ENCODE measurements at regions not wholly inside any gene's neighbourhood (a gene's known extent, or its start where the extent isn't known, plus 50 kb on each side); places are given as distances from the start of the nearest gene placed in this dataset.

DNA sequence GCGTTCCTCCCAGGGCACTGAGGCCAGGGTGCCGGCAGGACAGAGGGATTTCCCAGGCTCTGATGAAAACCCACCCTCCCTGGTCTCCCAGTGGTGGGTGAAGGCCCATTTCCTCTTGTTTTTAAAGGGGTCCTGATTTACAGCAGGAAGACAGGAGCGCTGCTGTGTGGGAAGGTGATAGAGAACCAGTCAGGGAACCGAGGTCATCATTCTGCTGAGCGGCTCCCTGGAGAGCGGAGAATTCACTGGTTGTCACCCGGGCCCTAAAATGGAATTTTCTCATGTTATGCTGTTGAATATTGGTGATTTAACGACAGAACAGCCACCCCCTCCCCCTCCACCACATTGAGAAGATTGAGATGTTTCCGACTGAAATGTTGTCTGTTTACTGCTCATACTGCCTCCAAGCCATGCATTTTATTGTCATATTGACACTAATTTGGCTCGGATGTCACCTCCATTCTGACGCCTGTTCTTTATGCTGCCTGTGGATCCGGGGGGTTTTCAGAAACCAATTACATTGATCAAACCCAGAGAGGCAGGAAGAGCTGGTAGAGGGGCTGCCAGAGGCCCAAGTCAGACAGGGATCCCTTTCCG is 225.2 kb downstream of the GLI2 start:
- TF ChIP-seq, protein P1, sequence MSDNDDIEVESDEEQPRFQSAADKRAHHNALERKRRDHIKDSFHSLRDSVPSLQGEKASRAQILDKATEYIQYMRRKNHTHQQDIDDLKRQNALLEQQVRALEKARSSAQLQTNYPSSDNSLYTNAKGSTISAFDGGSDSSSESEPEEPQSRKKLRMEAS (IDR thresholded peaks at IDR 0.05), result no peak
- TF ChIP-seq, protein P2, sequence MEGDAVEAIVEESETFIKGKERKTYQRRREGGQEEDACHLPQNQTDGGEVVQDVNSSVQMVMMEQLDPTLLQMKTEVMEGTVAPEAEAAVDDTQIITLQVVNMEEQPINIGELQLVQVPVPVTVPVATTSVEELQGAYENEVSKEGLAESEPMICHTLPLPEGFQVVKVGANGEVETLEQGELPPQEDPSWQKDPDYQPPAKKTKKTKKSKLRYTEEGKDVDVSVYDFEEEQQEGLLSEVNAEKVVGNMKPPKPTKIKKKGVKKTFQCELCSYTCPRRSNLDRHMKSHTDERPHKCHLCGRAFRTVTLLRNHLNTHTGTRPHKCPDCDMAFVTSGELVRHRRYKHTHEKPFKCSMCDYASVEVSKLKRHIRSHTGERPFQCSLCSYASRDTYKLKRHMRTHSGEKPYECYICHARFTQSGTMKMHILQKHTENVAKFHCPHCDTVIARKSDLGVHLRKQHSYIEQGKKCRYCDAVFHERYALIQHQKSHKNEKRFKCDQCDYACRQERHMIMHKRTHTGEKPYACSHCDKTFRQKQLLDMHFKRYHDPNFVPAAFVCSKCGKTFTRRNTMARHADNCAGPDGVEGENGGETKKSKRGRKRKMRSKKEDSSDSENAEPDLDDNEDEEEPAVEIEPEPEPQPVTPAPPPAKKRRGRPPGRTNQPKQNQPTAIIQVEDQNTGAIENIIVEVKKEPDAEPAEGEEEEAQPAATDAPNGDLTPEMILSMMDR (IDR thresholded peaks at IDR 0.05 in 2 of 3, conservative IDR thresholded peaks at IDR 0.05 in 1 of 3; ENCODE audit: borderline replicate concordance in 1 of 3, insufficient read depth in 1 of 3, low read depth in 2 of 3, low read length in 2 of 3), result no peak
